HEK293 (cell line): ENCODE measurements at regions not wholly inside any gene's neighbourhood (a gene's known extent, or its start where the extent isn't known, plus 50 kb on each side); places are given as distances from the start of the nearest gene placed in this dataset.

Experiments used
- TCF7L2 ChIP-seq: IDR thresholded peaks from 2 replicates; pipeline ENCODE4 v1.6.1; 2011; ENCODE audit warnings: low read depth, mild to moderate bottlenecking, inconsistent platforms, low read length, moderate library complexity, borderline replicate concordance
- ZNF292 ChIP-seq: fragments of 450-650 bp; formaldehyde crosslinking; IDR thresholded peaks from 2 replicates; pipeline ENCODE4 v1.5.1; 2016; ENCODE audit warnings: low read depth, missing biosample characterization, missing genetic modification characterization, borderline replicate concordance
- ZNF514 ChIP-seq: fragments of 450-650 bp; formaldehyde crosslinking; IDR thresholded peaks from 2 replicates; pipeline ENCODE4 v1.5.1; 2016; ENCODE audit warnings: missing biosample characterization, missing genetic modification characterization
- ZNF830 ChIP-seq: fragments of 450-650 bp; IDR thresholded peaks from 2 replicates; pipeline ENCODE4 v1.5.0; 2018; ENCODE audit warnings: missing biosample characterization, missing genetic modification characterization, low read depth, mild to moderate bottlenecking, moderate library complexity
- TF ChIP-seq, protein P1 (sequence below): fragments of 450-650 bp; formaldehyde crosslinking; IDR thresholded peaks from 2 replicates; pipeline ENCODE4 v1.5.1; 2016; ENCODE audit warnings: missing biosample characterization, missing genetic modification characterization
- TF ChIP-seq, protein P2 (sequence below): fragments of 450-650 bp; formaldehyde crosslinking; conservative IDR thresholded peaks from 2 replicates; pipeline ENCODE4 v1.5.1; 2016; ENCODE audit warnings: low read depth, missing biosample characterization, missing genetic modification characterization
- TF ChIP-seq, protein P3 (sequence below): fragments of 450-650 bp; formaldehyde crosslinking; IDR thresholded peaks from 2 replicates; pipeline ENCODE4 v1.5.1; 2016; ENCODE audit warnings: missing biosample characterization, missing genetic modification characterization, low read depth
- TF ChIP-seq, protein P4 (sequence below): fragments of 450-650 bp; formaldehyde crosslinking; IDR thresholded peaks from 2 replicates; pipeline ENCODE4 v1.5.1; 2016; ENCODE audit warnings: missing biosample characterization, missing genetic modification characterization
- TF ChIP-seq, protein P5 (sequence below): fragments of 450-650 bp; formaldehyde crosslinking; IDR thresholded peaks from 2 replicates; pipeline ENCODE4 v1.5.1; 2017; ENCODE audit warnings: missing biosample characterization, missing genetic modification characterization

DNA sequence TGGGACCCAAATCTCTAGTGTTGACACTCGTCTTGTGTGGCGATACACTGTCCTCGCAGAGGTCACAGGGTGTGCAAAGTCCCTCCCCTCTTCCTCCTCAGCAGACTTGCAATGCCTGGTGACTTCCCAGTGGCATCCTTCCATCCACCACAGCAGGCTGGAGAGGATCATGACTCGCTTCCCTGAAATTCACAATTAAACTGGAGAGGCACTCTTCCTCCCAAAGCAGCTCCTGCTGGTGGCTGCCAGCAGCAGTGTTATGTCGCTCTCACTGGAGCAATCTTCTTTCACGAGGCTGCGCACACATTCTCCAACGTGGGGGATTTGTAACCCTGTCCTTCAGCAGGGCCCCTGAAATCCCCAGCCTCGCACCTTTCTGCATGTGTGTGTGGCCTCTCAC lies 145.2 kb upstream of the TMCC3 start:
- TF ChIP-seq, protein P1, sequence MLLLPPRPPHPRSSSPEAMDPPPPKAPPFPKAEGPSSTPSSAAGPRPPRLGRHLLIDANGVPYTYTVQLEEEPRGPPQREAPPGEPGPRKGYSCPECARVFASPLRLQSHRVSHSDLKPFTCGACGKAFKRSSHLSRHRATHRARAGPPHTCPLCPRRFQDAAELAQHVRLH, result no peak
- TF ChIP-seq, protein P2, sequence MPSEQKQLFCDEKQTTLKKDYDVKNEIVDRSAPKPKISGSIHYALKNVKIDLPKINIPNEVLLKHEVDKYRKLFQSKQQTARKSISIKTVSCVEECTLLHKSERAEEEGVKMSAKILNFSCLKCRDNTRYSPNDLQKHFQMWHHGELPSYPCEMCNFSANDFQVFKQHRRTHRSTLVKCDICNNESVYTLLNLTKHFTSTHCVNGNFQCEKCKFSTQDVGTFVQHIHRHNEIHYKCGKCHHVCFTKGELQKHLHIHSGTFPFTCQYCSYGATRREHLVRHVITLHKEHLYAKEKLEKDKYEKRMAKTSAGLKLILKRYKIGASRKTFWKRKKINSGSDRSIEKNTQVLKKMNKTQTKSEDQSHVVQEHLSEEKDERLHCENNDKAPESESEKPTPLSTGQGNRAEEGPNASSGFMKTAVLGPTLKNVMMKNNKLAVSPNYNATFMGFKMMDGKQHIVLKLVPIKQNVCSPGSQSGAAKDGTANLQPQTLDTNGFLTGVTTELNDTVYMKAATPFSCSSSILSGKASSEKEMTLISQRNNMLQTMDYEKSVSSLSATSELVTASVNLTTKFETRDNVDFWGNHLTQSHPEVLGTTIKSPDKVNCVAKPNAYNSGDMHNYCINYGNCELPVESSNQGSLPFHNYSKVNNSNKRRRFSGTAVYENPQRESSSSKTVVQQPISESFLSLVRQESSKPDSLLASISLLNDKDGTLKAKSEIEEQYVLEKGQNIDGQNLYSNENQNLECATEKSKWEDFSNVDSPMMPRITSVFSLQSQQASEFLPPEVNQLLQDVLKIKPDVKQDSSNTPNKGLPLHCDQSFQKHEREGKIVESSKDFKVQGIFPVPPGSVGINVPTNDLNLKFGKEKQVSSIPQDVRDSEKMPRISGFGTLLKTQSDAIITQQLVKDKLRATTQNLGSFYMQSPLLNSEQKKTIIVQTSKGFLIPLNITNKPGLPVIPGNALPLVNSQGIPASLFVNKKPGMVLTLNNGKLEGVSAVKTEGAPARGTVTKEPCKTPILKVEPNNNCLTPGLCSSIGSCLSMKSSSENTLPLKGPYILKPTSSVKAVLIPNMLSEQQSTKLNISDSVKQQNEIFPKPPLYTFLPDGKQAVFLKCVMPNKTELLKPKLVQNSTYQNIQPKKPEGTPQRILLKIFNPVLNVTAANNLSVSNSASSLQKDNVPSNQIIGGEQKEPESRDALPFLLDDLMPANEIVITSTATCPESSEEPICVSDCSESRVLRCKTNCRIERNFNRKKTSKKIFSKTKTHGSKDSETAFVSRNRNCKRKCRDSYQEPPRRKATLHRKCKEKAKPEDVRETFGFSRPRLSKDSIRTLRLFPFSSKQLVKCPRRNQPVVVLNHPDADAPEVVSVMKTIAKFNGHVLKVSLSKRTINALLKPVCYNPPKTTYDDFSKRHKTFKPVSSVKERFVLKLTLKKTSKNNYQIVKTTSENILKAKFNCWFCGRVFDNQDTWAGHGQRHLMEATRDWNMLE (tag by site-specific recombination), result no peak
- TF ChIP-seq ZNF514, result no peak
- TF ChIP-seq, protein P3, sequence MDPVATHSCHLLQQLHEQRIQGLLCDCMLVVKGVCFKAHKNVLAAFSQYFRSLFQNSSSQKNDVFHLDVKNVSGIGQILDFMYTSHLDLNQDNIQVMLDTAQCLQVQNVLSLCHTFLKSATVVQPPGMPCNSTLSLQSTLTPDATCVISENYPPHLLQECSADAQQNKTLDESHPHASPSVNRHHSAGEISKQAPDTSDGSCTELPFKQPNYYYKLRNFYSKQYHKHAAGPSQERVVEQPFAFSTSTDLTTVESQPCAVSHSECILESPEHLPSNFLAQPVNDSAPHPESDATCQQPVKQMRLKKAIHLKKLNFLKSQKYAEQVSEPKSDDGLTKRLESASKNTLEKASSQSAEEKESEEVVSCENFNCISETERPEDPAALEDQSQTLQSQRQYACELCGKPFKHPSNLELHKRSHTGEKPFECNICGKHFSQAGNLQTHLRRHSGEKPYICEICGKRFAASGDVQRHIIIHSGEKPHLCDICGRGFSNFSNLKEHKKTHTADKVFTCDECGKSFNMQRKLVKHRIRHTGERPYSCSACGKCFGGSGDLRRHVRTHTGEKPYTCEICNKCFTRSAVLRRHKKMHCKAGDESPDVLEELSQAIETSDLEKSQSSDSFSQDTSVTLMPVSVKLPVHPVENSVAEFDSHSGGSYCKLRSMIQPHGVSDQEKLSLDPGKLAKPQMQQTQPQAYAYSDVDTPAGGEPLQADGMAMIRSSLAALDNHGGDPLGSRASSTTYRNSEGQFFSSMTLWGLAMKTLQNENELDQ (tag by site-specific recombination), result no peak
- TF ChIP-seq, protein P4, sequence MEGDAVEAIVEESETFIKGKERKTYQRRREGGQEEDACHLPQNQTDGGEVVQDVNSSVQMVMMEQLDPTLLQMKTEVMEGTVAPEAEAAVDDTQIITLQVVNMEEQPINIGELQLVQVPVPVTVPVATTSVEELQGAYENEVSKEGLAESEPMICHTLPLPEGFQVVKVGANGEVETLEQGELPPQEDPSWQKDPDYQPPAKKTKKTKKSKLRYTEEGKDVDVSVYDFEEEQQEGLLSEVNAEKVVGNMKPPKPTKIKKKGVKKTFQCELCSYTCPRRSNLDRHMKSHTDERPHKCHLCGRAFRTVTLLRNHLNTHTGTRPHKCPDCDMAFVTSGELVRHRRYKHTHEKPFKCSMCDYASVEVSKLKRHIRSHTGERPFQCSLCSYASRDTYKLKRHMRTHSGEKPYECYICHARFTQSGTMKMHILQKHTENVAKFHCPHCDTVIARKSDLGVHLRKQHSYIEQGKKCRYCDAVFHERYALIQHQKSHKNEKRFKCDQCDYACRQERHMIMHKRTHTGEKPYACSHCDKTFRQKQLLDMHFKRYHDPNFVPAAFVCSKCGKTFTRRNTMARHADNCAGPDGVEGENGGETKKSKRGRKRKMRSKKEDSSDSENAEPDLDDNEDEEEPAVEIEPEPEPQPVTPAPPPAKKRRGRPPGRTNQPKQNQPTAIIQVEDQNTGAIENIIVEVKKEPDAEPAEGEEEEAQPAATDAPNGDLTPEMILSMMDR (tag by site-specific recombination), result peak; percentile 29; the same call in 1 of the 2 replicates
- TF ChIP-seq ZNF830, result no peak
- TF ChIP-seq, protein P5, sequence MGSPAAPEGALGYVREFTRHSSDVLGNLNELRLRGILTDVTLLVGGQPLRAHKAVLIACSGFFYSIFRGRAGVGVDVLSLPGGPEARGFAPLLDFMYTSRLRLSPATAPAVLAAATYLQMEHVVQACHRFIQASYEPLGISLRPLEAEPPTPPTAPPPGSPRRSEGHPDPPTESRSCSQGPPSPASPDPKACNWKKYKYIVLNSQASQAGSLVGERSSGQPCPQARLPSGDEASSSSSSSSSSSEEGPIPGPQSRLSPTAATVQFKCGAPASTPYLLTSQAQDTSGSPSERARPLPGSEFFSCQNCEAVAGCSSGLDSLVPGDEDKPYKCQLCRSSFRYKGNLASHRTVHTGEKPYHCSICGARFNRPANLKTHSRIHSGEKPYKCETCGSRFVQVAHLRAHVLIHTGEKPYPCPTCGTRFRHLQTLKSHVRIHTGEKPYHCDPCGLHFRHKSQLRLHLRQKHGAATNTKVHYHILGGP (tag by site-specific recombination), result no peak
- no peak for TF ChIP-seq TCF7L2
- TF ChIP-seq ZNF292, result no peak
